ENCODE measurements at regions not wholly inside any gene's neighbourhood (a gene's known extent, or its start where the extent isn't known, plus 50 kb on each side); places are given as distances from the start of the nearest gene placed in this dataset.

DNA sequence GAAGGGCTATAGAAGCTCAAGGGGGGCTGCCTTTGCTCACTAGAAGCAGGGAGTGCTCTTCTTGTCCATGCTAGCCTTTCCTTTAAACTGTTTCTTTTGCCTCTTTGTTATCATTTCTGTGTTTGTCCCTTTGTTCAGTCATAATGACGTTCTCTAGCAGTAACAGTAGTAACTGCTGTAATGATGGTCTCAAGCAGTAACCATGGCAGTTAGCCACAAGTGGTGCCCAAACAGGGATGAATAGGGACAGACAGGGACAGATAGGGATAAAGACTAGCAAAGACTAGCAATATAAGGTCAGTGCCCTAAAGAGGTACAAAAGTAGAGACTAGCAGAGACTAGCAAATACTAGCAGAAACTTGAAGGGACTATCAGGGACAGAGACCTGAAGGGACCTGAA lies 869.0 kb upstream of the PRR20A start:
- TF ChIP-seq, protein P1, sequence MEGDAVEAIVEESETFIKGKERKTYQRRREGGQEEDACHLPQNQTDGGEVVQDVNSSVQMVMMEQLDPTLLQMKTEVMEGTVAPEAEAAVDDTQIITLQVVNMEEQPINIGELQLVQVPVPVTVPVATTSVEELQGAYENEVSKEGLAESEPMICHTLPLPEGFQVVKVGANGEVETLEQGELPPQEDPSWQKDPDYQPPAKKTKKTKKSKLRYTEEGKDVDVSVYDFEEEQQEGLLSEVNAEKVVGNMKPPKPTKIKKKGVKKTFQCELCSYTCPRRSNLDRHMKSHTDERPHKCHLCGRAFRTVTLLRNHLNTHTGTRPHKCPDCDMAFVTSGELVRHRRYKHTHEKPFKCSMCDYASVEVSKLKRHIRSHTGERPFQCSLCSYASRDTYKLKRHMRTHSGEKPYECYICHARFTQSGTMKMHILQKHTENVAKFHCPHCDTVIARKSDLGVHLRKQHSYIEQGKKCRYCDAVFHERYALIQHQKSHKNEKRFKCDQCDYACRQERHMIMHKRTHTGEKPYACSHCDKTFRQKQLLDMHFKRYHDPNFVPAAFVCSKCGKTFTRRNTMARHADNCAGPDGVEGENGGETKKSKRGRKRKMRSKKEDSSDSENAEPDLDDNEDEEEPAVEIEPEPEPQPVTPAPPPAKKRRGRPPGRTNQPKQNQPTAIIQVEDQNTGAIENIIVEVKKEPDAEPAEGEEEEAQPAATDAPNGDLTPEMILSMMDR (IDR thresholded peaks at IDR 0.05) = no peak
- no peak for TF ChIP-seq POLR2A (IDR thresholded peaks at IDR 0.05)

Data from Peyer's patch (tissue), 4 donors.